ENCODE measurements at regions not wholly inside any gene's neighbourhood (a gene's known extent, or its start where the extent isn't known, plus 50 kb on each side); places are given as distances from the start of the nearest gene placed in this dataset.

DNA sequence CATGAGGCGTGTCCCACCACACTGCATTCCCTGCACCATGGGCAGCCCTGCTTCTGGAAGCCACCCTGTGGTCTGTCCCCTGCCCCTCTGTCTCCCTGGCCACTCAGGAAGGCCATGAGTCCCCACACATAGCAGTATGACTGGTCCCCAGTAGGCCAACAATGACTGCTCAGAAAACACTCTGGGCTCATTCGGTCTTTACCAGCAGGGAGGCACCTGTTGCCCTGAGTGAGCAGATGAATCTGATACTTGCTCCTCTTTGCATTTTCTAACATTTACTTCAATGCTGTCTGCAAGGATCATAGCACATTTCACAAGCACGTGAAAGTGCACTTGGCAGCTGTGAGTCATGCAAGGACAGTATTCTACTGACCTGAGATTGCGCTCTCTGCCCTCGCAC, 365.4 kb upstream of the IRX1 start (continued):
- TF ChIP-seq ZNF764 (CRISPR knock-in tag; IDR thresholded peaks at IDR 0.05; ENCODE audit: low read depth) (no peak), SNRNP70 (optimal IDR thresholded peaks at IDR 0.05; ENCODE audit: low read depth, low read length) (no peak), SMARCA4 (IDR thresholded peaks at IDR 0.05) (no peak), GATA2 (CRISPR knock-in tag; IDR thresholded peaks at IDR 0.05) (no peak), NFYB (IDR thresholded peaks at IDR 0.05; ENCODE audit: extremely low read depth, insufficient read length) (no peak), ARID3B (CRISPR knock-in tag; IDR thresholded peaks at IDR 0.05; ENCODE audit: borderline replicate concordance) (no peak)
- TF ChIP-seq, protein P1, sequence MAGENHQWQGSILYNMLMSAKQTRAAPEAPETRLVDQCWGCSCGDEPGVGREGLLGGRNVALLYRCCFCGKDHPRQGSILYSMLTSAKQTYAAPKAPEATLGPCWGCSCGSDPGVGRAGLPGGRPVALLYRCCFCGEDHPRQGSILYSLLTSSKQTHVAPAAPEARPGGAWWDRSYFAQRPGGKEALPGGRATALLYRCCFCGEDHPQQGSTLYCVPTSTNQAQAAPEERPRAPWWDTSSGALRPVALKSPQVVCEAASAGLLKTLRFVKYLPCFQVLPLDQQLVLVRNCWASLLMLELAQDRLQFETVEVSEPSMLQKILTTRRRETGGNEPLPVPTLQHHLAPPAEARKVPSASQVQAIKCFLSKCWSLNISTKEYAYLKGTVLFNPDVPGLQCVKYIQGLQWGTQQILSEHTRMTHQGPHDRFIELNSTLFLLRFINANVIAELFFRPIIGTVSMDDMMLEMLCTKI (IDR thresholded peaks at IDR 0.05; ENCODE audit: partially characterized antibody): no peak

- no peak for ATAC-seq
- Histone ChIP-seq H4K20me1 (replicated peaks; ENCODE audit: control insufficient read depth, insufficient read depth, low read length) (0 out of 2 replicates have a peak, but pooled peaks cover 3% of the 10 kb centered on the region), H3K27ac (ENCODE audit: extremely low read depth, low read depth, low read length) (no peak overlapping the region), H3K9ac (ENCODE audit: insufficient read depth in 1 of 2, low read depth in 2 of 2, low read length in 2 of 2) (no peak overlapping the region), H3K9me1 (ENCODE audit: control insufficient read depth, insufficient read depth, low read length) (no peaks in the 10 kb centered on the region), H3K36me3 (ENCODE audit: control insufficient read depth, insufficient read depth, low read length) (no peaks in the 10 kb centered on the region), H2AFZ (ENCODE audit: low read depth, low read length) (no peak overlapping the region), H3K9me3 (replicated peaks; ENCODE audit: control insufficient read depth, insufficient read depth, low read depth, low read length) (no peaks in the 10 kb centered on the region), H3K4me3 (no peak overlapping the region), H3K4me1 (replicated peaks in 1 of 2; ENCODE audit: control insufficient read depth in 2 of 2, insufficient read depth in 2 of 2, low read length in 2 of 2) (no peaks in the 10 kb centered on the region), H3K27me3 (ENCODE audit: control insufficient read depth in 2 of 2, insufficient read depth in 2 of 2, low read length in 2 of 2) (peaks cover 0 to 16% of the 10 kb centered on the region in 2 experiments; a peak in 2 of 5 replicates), H3K79me2 (ENCODE audit: control insufficient read depth, insufficient read depth, low read length) (no peaks in the 10 kb centered on the region), H3K4me2 (ENCODE audit: insufficient read depth, low read length) (no peak overlapping the region)
- ChIA-PET CTCF (ENCODE audit: low intra/inter-chr PET ratio) (no interaction called here), POLR2A (no interaction called here)
- in situ Hi-C loops (cut with MboI) (no loop called here), intact Hi-C loops (cut with micrococcal nuclease) (no loop called here)
- FAIRE-seq: no peak
- no peak for DNase-seq (ENCODE audit: extremely low read depth in 1 of 4, low spot score in 3 of 4)
- under 1% methylated on average over 12 of the region's 12 CpGs for WGBS (ENCODE audit: insufficient coverage, low coverage, missing lambda C conversion rate)
- no TSS peak for BruUV-seq (replicated peaks)
- no peak for TF ChIP-seq RAD51 (IDR thresholded peaks at IDR 0.05; ENCODE audit: borderline replicate concordance, low read depth)
- TF ChIP-seq ZNF586 (CRISPR knock-in tag; conservative IDR thresholded peaks at IDR 0.05): no peak
- no peak for TF ChIP-seq ZBTB34 (CRISPR knock-in tag; IDR thresholded peaks at IDR 0.05)
- TF ChIP-seq MCM3 (IDR thresholded peaks at IDR 0.05): no peak
- no peak for TF ChIP-seq E2F3 (CRISPR knock-in tag; IDR thresholded peaks at IDR 0.05)
- TF ChIP-seq CREB1 (IDR thresholded peaks at IDR 0.05): no peak
- no peak for TF ChIP-seq CREB1 (CRISPR knock-in tag; IDR thresholded peaks at IDR 0.05)
- no peak for TF ChIP-seq PCBP2 (IDR thresholded peaks at IDR 0.05; ENCODE audit: low read depth, low read length, poor library complexity, severe bottlenecking)
- TF ChIP-seq, protein P2, sequence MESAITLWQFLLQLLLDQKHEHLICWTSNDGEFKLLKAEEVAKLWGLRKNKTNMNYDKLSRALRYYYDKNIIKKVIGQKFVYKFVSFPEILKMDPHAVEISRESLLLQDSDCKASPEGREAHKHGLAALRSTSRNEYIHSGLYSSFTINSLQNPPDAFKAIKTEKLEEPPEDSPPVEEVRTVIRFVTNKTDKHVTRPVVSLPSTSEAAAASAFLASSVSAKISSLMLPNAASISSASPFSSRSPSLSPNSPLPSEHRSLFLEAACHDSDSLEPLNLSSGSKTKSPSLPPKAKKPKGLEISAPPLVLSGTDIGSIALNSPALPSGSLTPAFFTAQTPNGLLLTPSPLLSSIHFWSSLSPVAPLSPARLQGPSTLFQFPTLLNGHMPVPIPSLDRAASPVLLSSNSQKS (CRISPR knock-in tag; IDR thresholded peaks at IDR 0.05): no peak
- TF ChIP-seq ZC3H11A (IDR thresholded peaks at IDR 0.05; ENCODE audit: low read depth, low read length): no peak
- no peak for TF ChIP-seq RNF2 (IDR thresholded peaks at IDR 0.05)
Observed at GRCh38 chr5:3226196-3226920, 369.3 kb upstream of the IRX1 start.
